Right kidney (tissue), 1 donor: ENCODE measurements at regions not wholly inside any gene's neighbourhood (a gene's known extent, or its start where the extent isn't known, plus 50 kb on each side); places are given as distances from the start of the nearest gene placed in this dataset.

ENCODE experiments used
- DNase-seq: peaks from one replicate; pipeline ENCODE4 v3.0.0-alpha.2; 2016

DNA sequence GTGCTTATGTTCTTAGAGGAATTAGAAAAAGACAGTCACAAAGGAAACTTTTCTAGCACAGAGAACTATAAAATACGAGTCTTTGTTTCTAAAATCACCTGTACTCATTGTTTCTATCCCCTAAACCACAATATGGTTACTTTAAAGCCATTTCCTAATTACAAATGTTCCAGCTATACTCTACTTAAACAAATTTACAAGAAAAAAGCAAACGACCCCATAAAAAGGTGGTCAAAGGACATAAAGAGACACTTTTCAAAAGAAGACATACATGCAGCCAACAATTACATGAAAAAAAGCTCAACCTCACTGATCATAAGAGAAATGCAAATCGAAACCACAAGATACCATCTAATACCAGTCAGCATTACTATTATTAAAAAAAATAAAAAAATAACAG, 447.3 kb downstream of the RAB28 start:
- no peak for DNase-seq

DNA sequence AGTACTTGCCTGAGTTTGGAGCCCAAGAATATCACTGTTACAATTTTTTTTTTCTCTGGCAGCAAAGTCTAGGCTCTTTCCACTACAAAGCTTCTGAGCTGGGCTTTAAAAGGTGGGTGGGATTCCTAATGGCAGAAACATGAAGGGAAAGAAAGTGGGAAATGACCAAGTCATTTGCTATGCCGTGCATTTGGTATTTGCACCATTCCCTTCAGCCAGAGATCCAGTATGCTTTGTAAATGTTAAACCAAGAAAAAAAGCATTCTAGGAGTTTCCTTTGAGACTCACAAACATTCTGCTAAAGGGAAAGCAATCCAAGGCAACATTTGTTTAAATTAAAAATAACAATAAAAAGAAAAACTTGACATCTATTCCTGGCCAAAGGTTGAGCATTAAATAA, 451.2 kb downstream of the RAB28 start:
- no peak for DNase-seq

DNA sequence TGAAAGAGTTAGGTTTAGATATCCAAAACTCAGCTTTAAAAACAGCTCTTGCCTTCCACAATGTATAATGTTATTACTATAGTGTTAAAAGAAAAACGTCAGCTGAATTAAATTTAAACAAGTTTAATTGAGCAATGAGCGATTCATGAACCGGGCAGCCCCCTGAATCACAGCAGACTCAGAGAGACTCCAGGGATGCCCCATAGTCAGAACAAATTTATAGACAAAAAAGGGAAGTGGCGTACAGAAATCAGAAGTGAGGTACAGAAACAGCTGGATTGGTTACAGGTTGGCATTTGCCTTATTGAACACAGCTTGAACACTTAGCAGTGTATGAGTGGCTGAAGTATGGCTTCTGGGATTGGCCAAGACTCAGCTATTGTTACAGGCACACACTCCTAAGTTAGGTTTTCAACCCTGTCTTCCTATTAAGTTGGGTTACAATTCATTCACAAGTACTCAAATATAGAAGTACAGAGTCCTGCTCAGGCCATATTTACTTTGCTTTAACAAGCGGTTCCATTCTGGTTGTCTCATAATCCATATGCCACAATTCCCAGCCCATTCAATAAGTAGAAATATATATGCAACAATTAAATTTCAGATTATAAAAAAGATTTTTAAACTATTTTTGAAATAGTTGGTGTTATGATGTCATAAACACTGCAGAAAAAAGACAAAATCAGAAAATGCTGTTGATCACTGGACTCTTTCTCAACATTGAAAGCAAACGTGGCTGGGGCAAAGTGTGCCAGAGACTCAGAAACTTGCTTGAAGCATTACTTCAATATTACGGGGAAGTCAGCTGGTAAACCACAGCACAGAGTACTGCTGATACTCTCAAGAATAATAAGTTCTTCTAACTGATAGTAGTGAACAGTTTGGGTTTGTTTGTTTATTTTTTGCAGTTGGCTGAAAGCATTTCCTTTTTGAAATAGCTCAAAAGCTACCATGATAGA, 459.7 kb downstream of the RAB28 start:
- DNase-seq, result no peak

DNA sequence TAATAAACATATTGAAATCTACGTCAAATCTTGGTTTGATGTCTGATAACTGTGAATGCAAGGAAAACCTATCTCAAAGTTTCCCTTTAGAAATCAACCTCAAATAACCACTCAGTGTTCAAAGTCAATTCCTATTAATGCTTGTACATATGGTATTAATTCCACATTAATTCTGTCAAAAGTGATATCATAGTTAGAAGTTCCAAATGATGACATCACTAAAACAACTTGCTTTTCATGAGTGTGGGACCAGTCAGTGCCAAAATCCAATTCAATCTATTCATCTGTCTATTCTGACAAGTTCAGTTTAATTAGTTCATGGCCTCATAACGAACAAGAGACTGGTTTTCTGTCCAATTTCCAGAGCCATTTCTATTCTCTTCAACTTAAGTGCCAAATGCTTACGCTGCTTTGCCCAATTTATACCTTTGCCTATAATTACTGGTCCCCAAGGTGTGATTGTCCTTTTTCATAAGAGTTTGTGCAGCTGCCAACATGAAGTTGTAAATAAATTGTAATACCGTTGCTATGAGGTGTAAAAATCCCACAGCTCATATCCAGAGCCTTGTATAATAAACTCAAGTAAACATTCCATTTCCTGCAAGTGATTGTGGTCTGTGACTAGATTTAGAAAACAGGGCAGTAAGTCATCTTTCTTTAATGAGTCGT, 476.2 kb downstream of the RAB28 start:
- DNase-seq, result no peak

DNA sequence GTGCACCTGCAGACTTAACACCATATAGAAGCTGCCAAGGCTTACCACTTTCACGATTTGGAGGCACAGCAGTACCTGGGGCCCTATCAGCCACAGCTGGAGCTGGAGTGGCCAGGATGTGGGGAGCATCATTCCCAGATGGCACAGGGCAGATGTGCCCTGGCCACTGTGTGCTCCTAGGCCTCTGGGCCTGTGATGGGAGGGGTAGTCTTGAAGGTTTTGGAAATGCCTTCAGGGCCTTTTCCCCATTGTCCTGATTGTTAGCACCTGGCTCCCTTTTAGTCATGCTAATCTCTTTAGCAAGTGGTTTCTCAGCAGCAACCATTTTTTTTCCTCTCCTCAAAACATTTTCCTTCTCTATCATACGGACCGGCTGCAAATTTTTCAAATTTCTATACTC, 490.2 kb downstream of the RAB28 start:
- no peak for DNase-seq

DNA sequence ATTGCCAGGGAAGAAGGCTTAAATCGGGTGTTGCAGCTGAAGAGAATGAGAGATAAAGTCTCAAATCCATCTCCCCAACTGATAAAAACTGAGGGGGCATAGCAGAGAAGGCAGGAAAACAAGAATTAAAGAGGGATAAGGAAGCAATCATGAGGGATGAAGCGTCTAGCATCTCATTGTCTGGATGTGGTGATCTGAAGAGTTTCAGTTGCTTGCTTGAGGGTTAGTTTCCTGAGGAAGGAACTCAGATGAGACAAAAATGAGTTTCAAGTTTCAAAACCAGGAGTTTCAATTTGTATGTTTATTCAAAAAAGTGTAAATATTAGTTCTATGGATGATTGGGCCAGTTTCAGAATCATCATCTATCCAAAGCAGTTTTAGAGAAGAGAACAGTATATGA, 496.9 kb downstream of the RAB28 start:
- no peak for DNase-seq

DNA sequence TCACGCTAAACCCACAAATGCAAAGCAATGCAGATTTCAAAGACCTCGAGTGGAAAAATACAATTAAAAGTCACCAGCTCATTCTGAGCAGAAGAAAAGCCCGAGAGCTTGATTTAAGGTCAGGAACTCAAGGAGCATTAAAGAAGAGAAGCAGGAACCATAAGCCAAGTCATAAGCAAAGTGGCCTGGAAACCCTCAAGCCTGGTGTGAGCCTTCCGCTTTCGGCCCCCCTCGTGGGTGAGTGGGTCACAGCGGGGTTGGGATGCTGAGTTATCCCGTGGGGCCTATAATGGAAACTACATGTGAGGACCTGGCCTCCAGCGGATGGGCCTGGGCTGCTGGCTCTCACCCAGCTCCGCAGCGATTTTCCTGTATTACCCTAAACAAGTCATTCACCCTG, 504.3 kb downstream of the RAB28 start:
- no peak for DNase-seq

DNA sequence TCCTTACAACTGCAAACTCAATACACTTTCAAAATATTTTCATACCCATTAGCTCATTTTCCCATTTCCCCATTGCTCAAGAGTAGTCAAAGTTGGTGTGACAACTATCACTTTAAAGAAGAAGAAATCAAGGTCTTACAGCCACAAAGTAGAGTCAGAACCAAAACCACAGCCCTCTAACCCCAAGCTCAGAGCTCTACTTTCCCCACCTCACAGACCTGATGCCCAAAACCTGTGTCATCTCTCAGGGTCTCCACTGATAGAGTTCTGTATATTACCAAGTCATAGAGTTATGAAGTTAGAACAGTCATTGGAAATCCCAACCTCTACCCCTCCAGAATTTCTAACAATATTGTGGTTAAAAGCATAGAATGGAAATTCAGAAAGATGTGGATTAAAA, 505.8 kb downstream of the RAB28 start:
- no peak for DNase-seq

DNA sequence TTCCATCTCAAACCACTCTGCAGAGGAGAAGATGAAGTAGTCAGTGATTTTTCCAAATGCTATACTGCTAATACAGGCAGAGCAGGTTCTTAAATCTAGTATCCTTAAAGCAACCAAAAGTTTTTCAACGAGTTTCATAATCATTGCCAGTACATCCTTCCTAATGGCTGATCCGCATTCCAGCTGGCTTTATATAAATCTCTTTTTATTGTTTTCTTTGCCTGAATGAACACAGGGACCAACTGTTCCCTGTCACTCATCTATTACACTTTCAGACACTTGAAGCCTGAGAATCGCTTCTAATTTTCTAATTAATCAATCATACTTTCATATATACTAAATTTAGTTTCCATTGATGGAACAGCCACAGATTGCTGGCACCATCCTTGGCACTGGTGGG, 508.6 kb downstream of the RAB28 start:
- no peak for DNase-seq

DNA sequence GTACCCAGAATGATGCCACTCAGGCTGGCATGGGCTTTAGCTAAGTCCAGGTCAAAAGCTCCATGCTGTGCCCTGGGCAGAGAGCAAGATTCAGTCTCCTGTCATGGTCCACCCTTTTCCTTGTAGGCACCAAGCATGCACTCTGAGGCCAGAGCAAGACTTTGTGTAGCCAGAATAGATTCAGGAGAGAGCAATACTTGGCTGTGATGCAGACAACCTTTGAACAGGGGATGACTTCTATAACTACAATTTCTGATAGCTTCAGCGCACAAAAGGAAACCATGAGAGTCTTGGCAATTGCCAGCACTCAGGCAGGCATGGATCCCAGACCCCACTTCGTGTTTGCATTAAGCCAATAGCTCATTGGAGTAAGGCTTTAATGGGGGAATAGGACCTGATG, 510.6 kb downstream of the RAB28 start:
- DNase-seq, result no peak

DNA sequence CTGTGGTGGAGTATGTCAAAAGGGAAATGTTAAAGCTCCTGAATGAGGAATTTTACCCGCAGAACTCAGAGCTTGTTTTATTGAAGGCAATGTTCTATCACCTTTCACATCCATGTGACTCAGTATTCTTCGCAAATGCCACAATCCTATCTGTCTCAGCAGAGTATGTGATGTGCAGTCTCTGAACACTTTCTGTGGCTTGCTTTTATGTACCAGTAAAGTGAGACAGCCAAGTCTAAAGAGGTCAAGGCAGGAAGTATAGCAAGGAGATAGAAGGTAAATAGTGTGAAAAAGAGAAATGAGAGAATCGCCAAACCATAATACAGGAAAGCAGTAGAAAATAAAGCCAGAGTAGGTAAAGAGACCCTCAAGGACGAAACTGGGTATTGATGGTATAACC, 515.8 kb downstream of the RAB28 start:
- DNase-seq, result no peak

DNA sequence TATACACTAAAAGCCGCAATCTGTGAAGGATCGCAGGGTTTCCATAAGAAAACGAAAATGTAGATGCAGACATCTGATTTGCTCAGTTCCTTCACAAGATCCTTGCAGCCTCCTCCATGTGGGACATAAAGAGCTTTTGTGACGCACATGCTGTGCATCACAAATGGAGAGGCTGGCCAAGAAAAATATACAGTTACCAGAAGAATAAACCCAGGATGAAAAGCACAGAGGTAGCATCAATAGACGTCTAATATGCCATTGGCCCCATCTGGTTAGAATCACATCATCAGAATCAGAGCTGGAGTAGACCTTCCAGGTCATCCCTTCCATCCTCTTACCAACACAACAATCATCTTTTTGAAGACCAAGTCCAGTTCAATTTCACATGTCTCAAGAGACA, 517.4 kb downstream of the RAB28 start:
- no peak for DNase-seq

DNA sequence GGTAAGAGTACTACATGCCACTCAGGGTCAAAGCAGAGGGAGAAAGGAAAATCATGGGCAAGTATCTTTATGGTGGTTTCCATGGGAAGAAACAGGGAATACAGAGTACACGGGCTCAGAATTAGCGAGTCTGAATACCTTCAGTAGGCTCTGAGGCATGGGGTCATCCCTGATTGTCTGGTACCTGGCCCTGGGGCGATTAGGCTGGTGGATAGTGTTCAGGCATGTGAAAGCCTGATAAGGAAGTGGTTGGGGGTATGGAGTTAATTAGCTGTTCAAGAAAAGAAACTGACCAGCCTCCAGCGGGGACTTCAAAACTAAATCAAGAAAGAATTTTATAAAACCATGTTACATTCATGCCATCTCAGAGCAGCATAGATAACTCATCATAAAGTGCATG, 518.8 kb downstream of the RAB28 start:
- no peak for DNase-seq

DNA sequence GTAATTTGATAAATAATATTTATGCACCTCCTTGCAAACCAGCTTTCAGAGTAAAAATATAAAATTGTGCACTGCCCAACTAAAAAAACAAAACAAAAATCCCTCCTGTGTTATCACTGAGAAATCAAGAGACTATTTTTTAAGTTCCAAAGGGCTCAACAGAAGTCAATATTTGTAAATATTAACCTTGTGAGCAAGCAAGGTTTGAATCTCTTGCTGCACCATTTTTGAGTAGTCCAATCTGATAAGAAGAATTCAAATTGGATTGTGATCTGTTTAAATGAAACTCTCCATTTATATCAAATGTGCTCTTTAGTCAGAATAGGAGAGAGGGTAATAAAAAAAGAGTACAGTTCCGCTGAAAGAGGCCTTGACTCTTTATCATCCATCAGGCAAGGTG, 520.2 kb downstream of the RAB28 start:
- DNase-seq, result no peak

DNA sequence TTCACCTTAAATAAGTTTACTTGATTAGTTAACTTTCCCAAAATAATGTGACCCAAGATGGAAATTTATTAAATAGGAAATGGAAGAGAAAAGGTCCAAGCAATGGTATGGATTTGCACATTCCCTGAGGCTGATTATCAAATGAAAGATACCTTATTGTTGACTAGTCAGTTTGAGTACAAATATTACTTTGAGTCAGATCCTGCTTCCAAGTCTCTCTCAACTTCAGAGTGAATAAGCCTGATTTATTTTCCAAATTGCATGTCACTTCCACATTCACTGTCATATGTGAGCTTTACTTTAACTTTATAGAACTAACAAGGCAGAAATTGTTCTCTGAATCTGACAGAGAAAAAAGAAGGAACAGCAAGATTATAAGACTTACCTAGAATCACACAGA, 520.8 kb downstream of the RAB28 start:
- no peak for DNase-seq

DNA sequence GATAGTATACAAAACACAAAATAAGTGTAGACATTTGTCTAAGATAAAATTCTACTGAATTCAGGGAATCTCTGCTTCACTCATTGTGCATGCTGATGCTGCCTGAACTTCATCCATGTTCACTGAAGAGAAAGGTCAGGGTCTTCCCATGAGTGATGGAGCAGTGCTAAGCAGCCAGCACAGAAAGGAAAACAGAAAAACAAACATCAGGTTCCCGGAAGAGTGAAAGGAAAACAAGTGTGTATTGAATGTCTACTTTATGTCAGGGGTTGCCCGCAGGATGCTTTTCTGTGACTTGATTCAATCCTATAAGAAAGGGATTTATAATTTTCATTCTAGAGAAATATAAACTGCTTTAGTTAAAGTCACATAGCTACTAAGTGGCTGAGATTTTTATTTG, 522.4 kb downstream of the RAB28 start:
- no peak for DNase-seq

DNA sequence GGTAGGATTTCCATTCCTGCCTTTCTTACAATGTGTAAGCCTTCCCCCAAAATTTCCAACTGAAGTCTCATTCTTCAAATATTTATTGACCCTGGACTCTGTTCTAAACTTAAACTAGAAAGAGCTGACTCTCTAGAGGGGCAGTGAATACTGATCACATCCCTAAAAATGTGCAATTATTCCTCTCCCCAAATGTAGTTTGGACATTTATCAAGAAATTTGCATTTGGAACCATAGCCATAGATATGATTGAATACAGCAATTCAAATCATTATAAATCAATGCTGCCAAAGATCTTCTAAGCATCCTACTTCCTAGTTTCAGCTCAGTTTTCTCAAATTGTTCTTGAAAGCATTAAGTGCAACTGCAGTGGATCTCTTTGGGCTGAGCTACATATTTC, 525.7 kb downstream of the RAB28 start:
- no peak for DNase-seq

DNA sequence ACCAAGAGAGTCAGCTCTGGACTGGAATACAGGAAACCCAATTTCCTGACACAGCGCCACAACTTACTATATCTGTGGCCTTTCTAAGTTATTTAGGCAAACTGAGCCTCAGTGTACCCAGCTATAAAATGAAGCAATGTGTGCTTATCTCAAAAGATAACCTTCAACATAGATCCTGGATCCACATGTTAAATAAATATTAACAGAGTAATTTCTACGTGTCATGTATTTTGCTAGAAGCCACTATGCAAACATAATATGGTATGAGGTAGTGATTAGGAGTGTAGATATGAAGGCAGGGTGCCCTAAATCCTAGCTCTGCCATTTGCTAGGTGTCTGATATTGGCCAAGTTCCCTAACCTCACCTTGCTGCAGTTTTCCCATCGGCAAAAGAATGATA, 527.0 kb downstream of the RAB28 start:
- DNase-seq, result no peak

DNA sequence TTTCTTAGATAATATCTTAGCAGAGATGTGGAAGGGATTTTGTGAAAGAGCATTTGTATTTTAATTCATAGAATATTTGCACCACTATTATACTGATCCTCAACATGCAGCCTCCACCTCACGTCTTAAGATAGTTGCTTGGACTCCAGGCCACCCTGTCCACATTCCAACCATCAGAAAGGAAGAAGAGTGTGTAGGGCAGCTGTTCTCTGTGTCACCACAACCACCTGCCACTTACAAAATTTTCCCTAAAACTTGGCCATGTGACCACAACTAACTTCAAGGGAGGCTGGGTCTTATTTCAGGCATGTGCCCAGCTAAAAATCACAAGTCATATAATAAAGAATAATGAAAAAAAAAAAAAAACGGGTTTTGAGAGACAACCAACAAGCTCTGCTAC, 528.1 kb downstream of the RAB28 start:
- DNase-seq, result no peak

DNA sequence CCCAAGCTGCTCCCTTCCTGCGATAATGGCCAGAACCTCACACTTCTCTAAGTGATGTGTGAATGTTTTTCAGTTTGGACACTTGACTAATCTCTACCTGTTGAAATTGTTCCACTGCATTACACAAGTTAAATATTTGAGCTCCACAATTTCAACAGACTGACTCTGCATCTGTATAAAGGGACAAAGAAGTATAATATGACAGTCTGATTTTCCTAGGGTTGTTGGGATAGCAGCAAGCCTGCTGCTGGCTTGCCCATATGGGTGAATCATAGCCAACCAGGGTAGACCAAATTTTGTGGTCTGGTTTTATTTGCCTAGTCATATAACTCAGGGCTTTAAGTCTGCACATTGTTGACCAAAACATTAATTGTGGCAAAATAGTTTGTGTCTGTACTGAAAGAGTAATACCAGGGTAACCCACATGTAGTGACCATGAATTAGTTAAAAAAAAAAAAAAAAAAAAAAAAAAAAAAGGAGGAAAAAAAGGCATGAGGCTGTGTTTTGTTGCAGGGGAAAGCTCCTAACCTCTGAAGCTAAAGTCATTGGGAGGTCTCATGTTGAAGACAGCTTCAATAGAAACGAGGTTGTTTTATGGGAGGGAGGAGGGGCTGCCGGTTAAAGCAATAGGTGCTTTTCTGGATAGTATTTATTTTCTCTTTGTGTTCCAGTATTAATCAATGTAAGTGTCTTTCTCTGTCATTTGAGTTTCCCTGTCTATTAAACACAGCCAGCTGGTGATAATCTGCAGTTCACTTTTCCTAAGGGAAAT, 534.2 kb downstream of the RAB28 start:
- no peak for DNase-seq

DNA sequence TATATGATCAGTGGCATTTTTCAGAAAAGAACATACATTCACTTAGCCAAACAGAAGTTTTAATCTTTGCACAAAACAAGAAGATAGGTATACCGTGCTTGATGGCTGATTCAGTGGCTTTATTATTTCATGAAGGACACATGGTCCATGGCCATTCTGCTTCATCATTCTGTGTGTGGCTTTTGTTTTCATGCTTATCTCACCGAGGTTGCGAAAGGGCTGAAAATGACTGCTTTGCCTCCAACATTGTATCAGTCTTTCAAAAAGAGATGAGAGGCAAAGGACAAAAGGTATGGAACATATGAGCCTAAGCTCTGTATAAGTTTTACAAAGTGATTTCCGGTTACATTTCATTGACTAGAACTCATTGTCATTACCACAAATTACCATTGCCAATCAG, 541.1 kb downstream of the RAB28 start:
- no peak for DNase-seq

DNA sequence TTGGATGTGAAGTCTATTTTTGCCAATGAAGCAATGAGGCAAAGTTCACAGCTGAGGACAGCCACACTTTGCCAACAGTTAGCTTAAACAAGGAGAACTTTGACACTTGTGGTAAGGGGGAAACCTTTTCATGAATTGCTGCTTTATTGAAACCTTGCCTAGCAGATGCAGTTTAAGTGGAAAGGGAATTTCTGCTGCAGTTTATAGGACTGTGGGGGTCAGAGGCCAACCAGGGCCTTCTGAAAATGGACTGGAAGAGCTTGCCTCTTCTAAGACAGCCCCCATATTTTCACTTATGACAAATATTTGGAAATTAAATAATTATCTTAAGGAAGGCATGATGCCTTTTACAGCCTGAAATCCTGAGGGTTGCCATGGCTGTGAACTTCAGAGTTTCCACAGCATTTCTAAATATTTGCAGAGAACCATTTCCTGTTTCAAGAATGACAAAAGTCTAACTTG, 550.3 kb downstream of the RAB28 start:
- DNase-seq, result no peak

DNA sequence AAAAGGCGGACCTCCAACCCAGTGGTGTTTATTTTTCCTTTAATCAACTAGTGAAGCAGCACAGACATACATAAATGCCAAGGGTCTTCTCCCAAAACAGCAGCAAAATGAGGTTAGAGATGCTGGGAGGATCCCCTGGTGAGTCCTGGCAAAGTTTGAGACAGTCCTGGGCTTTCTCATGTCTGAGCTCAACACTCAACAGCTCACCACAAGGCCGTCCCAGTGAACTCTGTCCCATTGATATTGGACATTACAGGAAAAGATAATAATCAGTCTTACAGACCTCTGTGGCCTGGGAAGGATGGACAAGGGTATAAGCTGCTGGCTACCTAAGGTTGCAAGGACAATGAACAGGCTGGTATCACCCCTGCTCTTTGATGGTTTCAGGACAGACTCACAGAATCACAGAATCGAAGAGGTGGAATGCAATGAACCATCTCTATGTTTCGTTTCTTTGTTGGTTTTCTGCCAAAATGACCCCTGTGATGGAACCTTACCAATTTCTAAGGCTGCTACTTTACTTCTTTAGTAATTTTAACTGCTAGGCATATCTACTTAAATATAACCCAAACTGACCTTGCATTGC, 551.8 kb downstream of the RAB28 start:
- DNase-seq, result no peak
